ENCODE measurements at regions not wholly inside any gene's neighbourhood (a gene's known extent, or its start where the extent isn't known, plus 50 kb on each side); places are given as distances from the start of the nearest gene placed in this dataset.
"Not testable (repeated sequence)": the region's sequence is repeated elsewhere in the genome, so short reads cannot be mapped to it uniquely, and the experiment has no call there.

DNA sequence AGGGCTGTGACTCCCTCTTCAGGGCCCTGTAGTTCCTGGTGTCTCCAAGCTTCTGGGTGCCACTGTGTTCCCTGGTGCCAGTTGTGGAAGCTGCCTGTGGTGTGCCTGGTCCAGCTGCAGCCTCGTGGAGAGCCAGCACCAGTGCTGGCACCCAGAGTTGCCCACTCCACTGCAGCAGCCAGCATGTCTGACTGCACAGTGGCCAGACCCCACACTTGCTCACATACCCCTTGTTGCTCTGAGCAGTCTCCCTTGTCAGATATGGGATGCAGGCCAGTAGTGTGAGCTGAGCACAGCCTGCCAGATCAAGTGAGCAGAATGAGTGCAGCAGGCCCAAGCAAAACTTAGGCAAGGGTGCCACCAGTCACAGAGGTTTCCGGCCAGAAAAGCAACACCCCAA lies 108.6 kb downstream of the ZMAT1 start:
- DNase-seq (ENCODE audit: low read depth, low spot score): no peak

- not testable (repeated sequence) for DNase-seq (ENCODE audit: low read depth, low spot score)
These were observed 114.1 kb downstream of the ZMAT1 start for GRCh38 chrX:101817739-101818138.

GRCh38 chrX:101813200-101813599 lies 118.6 kb downstream of the ZMAT1 start:
- no peak for DNase-seq (ENCODE audit: low read depth, low spot score)

DNA sequence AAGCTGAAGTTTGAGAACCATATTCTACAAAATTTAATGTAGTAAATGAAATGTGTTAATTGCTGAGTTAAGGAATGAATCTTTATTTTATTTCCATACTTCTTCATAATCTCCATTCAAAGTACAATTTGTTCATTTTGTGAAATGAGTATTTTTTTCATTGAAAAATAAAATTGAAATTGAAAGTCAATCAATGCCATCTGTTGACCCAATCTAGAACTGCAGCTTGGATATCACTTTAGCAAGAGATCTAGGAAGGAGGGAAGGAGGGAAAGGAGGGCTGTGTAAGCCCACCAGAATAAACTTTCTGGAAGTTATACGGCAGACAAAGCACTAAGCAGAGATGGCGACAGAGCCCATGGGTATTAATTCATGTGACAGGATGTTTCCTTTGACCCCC lies 128.4 kb downstream of the ZMAT1 start:
- DNase-seq (ENCODE audit: low read depth, low spot score): no peak

- peak; percentile 65 for DNase-seq (ENCODE audit: low read depth, low spot score)
These were observed 132.4 kb downstream of the ZMAT1 start for GRCh38 chrX:101799387-101799786.

- no peak for DNase-seq (ENCODE audit: low read depth, low spot score)
These were observed 128.3 kb upstream of the ARMCX2 start for GRCh38 chrX:101787934-101788333.

DNA sequence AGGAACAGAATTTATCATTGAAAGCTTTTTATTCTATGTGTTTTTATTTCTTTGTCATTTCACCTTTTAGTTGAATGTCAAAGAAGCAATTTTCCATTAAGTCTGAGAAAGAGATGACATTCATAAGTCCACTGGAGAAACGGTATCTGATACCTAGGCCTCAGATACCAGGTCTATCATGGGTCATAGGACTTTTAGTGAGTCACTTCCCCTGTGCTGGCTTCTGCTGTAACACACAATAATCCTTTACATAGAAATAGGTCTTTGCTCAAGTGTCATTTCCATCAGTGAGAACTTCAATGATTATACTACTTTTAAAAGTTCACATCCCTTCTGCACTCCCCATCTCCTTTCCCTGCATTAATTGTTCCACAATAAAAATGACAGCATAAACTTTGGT lies 125.5 kb upstream of the ARMCX2 start:
- DNase-seq (ENCODE audit: low read depth, low spot score): no peak

DNA sequence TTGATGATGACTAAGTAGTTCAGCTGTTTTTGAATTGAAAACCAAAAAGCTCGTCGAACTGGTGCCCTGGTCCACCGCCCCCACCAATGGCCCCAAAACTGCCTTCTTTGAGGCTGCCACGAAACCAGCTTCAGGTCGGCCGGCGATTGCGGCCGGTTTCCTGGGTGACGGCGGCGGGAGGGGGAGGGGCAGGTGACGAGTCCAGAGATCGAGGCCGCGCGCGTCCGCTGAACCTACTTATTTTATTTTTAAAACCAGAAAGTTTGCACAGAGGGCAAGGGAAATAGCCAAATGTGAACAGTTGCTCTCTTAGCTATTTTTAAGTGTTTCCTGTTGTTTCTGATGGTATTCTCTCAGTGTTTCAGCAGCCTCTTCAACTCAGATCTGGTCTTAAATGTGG lies 120.8 kb upstream of the ARMCX2 start:
- not testable (repeated sequence) for DNase-seq (ENCODE audit: low read depth, low spot score)

DNA sequence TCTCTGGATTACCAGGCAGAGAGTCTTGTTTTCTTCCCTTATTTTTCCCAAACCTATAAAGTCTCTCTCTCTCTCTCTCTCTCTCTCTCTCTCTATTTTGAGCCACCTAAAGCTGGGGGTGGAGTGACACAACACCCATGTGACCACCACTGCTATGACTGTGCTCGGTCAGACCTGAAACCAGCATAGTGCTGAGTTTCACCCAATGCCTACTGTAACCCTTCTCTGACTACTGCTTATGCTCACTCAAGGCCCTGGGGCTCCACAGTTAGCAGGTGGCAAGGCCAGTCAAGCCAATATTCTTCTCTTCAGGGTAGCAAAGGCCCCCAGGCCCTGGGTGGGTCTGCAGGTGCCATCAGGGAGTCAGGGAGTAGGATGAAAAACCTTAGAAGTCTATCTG lies 114.7 kb upstream of the ARMCX2 start:
- no peak for DNase-seq (ENCODE audit: low read depth, low spot score)

GRCh38 chrX:101764538-101764937 lies 104.9 kb upstream of the ARMCX2 start:
- no peak for DNase-seq (ENCODE audit: low read depth, low spot score)

DNA sequence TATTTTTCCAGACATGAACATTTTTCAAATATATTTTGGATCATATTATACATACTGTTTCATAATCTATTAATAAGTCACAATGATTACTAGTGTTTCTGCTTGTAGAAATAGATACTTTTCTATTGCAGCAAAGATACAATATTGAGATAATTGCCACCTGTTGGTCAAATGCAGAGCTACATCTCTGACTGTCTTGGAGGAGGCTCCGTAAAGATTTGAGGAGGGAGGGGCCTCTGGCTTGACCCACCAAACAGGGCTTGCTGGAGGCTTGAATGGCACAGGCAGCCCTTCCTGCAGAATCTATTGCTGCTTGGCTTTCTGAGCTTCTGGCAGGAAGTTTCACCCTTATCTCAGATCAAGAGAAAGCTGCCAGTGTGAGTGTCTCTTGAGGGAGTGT lies 99.3 kb upstream of the ARMCX2 start:
- DNase-seq (ENCODE audit: low read depth, low spot score): no peak

DNA sequence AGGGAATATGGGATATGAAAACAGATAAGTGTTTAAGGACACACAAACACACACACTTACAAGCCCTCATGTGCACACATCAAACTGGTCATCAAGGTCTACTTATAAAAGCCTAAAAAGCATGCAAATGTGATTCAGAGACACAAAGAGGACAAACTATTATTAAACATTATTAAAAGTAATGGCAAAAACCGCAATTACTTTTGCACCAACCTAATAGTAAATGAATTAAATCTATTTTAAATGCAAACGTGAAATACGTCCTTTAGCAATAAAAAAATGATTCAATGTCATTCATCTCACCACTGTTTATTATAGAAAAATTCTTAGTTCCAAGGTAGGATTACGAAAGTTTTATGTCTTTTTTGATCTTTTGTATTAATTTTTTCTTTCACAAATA lies 91.1 kb upstream of the ARMCX2 start:
- DNase-seq (ENCODE audit: low read depth, low spot score): no peak

DNA sequence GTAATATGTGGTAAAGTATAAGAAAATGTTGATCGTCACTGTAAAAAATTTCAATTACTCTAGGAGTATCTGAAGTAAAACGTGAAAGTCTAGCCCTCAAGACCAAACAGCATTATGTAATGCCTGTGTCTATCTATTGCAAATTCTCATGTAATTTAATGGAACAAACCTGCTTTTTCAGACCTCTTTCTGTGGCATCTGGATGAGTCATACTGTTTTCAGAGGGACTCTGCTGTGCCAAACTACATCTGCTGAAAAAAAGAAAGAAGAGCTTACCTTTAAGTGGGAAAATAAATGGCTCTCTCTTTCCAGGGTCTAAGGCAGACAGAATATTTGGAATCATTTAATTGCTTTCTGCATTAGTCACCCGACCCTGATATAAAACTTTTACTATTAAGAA lies 89.8 kb upstream of the ARMCX2 start:
- DNase-seq (ENCODE audit: low read depth, low spot score): no peak

DNA sequence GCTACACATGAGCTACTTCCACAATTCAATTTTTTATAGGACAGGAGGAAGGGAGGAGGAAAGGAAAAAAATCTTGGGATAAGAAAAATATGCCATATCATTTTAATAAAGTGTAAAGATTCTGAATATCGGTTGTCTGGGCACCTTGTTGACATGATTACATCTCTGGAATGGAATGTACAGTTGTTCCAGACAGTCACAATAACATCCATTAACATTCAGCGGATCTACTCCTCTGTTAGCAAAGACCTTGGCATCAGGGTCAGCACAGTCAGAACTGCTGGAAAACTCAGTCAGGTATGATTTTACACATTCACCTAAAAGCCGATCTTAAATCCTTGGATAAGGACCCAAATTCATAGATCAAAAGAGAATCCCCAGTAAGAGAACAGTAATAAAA lies 85.4 kb upstream of the ARMCX2 start:
- DNase-seq (ENCODE audit: low read depth, low spot score): no peak

DNA sequence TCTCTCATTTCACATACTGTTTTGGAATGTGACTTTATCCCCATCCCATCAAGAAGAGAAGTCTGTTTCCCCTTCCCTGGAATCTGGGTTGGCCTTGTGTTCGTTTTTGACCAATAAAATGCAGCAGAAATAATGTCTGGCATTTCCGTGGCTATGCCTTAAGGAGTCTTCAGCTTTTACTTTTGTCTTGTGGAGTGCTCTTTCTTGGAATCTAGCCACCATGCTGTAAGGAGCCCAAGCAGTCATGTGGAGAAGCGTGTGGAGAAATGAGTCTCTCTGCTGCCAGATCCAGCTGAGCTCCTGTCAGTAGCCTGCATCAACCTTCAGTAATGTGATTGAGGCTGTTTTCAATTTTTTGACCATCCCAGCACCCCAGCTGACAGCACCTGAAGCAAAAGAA lies 84.4 kb upstream of the ARMCX2 start:
- no peak for DNase-seq (ENCODE audit: low read depth, low spot score)

DNA sequence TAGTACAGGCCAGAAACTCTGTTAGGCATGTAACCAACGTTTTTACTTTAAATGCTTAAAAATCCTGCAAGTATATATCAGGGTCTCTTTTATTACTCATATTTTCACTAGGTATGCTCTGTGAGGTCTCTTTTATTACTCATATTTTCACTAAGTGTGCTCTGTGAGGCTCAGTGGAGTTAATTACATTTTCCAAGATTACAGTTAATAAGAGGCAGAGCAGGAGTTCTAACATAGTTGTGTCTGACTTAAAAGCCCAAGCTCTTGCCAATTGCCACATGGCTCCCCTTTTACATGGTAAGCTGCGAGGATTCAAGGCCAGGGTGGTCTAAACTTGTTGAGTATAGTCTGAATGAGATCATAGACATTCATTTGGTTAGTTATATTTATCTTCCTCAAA lies 81.0 kb upstream of the ARMCX2 start:
- DNase-seq (ENCODE audit: low read depth, low spot score): no peak

- not testable (repeated sequence) for DNase-seq (ENCODE audit: low read depth, low spot score)
These were observed 79.2 kb upstream of the ARMCX2 start for GRCh38 chrX:101738867-101739266.

GRCh38 chrX:101738411-101738810 lies 78.8 kb upstream of the ARMCX2 start:
- DNase-seq (ENCODE audit: low read depth, low spot score): not testable (repeated sequence)

GRCh38 chrX:101736651-101737050 lies 77.0 kb upstream of the ARMCX2 start:
- DNase-seq (ENCODE audit: low read depth, low spot score): no peak

GRCh38 chrX:101732870-101733269 lies 73.2 kb upstream of the ARMCX2 start:
- no peak for DNase-seq (ENCODE audit: low read depth, low spot score)

- DNase-seq (ENCODE audit: low read depth, low spot score): no peak
These were observed 70.3 kb upstream of the ARMCX2 start for GRCh38 chrX:101729986-101730385.

Data from brain pericyte (primary cell).